GM10266 (cell line): ENCODE measurements at regions not wholly inside any gene's neighbourhood (a gene's known extent, or its start where the extent isn't known, plus 50 kb on each side); places are given as distances from the start of the nearest gene placed in this dataset.
A peak's percentile ranks its signal among the peaks of the same experiment; 100 is the strongest.

Experiments used
- DNase-seq: peaks from one replicate; pipeline ENCODE4 v3.0.0; 2012; ENCODE audit errors: extremely low spot score
- CTCF ChIP-seq: IDR thresholded peaks from 2 replicates; pipeline ENCODE4 v1.5.1; 2012; ENCODE audit warnings: mild to moderate bottlenecking, low read depth; ENCODE audit not compliant: control insufficient read depth, insufficient read depth; ENCODE audit errors: missing control alignments

- no peak for DNase-seq
- TF ChIP-seq CTCF, result no peak
Measured at GRCh38 chr4:170522427-170522970, 432.7 kb upstream of the AADAT start.

- no peak for TF ChIP-seq CTCF
Measured at GRCh38 chr4:170497689-170498088, 407.9 kb upstream of the AADAT start.

GRCh38 chr4:170497112-170497511, 407.4 kb upstream of the AADAT start:
- DNase-seq, result no peak
- peak; percentile 26 for TF ChIP-seq CTCF

More at GRCh38 chr4:170497689-170498088, 407.9 kb upstream of the AADAT start:
- DNase-seq, result no peak

- DNase-seq, result no peak
- TF ChIP-seq CTCF, result no peak
Measured at GRCh38 chr4:170491981-170492380, 402.2 kb upstream of the AADAT start.

GRCh38 chr4:170476351-170476750, 386.6 kb upstream of the AADAT start:
- DNase-seq, result no peak
- no peak for TF ChIP-seq CTCF

- no peak for DNase-seq
- no peak for TF ChIP-seq CTCF
Measured at GRCh38 chr4:170465429-170465828, 375.7 kb upstream of the AADAT start.

- DNase-seq, result no peak
- no peak for TF ChIP-seq CTCF
Measured at GRCh38 chr4:170464614-170465197, 374.9 kb upstream of the AADAT start.
